Glutamatergic neuron (in vitro differentiated cells): ENCODE measurements at regions not wholly inside any gene's neighbourhood (a gene's known extent, or its start where the extent isn't known, plus 50 kb on each side); places are given as distances from the start of the nearest gene placed in this dataset.
"Not testable (repeated sequence)": the region's sequence is repeated elsewhere in the genome, so short reads cannot be mapped to it uniquely, and the experiment has no call there.

Source experiments
- DNase-seq: peaks from one replicate; pipeline ENCODE4 v3.0.0; 2022
- H3K27ac Mint-ChIP-seq: one replicate; pipeline ENCODE4 v1.8.0; 2020; ENCODE audit warnings: mild to moderate bottlenecking, mixed read lengths, inconsistent platforms; ENCODE audit not compliant: unreplicated experiment
- H3K27me3 Mint-ChIP-seq: one replicate; pipeline ENCODE4 v1.8.0; 2020; ENCODE audit warnings: mild to moderate bottlenecking, moderate library complexity, mixed read lengths, inconsistent platforms; ENCODE audit not compliant: unreplicated experiment
- H3K36me3 Mint-ChIP-seq: one replicate; pipeline ENCODE4 v1.8.0; 2020; ENCODE audit warnings: mild to moderate bottlenecking, mixed read lengths, inconsistent platforms; ENCODE audit not compliant: unreplicated experiment
- H3K4me1 Mint-ChIP-seq: one replicate; pipeline ENCODE4 v1.8.0; 2020; ENCODE audit warnings: mild to moderate bottlenecking, low read depth, mixed read lengths, inconsistent platforms; ENCODE audit not compliant: unreplicated experiment
- H3K4me3 Mint-ChIP-seq: one replicate; pipeline ENCODE4 v1.8.0; 2020; ENCODE audit warnings: mild to moderate bottlenecking, mixed read lengths, inconsistent platforms; ENCODE audit not compliant: unreplicated experiment
- H3K9me3 Mint-ChIP-seq: one replicate; pipeline ENCODE4 v1.8.0; 2020; ENCODE audit warnings: mild to moderate bottlenecking, moderate library complexity, mixed read lengths, inconsistent platforms; ENCODE audit not compliant: unreplicated experiment
- TF ChIP-seq, protein P1 (sequence below): fragments of 200-600 bp; sonication (generic); IDR thresholded peaks from one replicate; pipeline ENCODE4 v1.5.0; 2021; ENCODE audit not compliant: partially characterized antibody, unreplicated experiment

DNA sequence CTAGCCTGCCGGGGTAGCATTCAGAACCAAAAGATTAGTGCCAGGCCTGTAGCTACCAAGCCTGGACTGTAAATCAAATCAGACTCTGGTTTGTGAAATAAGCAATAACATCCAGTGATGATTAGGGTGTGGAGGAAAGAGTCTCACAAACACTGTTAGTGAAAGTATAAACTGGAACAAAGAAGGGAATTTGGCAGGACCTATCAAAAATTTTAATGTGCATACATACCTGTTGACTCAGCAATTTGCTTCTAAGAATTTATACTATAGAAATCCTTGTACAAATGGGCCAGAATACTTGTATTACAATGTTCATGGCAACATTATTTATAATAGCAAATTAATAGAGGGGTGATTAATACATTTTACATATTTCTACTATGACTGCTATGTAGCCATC, 109.8 kb upstream of the WARS2 start:
- no peak overlapping the region for H3K4me3 Mint-ChIP-seq
- H3K4me1 Mint-ChIP-seq, result no peaks in the 10 kb centered on the region
- no peaks in the 10 kb centered on the region for H3K36me3 Mint-ChIP-seq
- H3K27ac Mint-ChIP-seq, result no peak overlapping the region
- H3K9me3 Mint-ChIP-seq, result no peaks in the 10 kb centered on the region
- H3K27me3 Mint-ChIP-seq, result no peaks in the 10 kb centered on the region
- TF ChIP-seq, protein P1, sequence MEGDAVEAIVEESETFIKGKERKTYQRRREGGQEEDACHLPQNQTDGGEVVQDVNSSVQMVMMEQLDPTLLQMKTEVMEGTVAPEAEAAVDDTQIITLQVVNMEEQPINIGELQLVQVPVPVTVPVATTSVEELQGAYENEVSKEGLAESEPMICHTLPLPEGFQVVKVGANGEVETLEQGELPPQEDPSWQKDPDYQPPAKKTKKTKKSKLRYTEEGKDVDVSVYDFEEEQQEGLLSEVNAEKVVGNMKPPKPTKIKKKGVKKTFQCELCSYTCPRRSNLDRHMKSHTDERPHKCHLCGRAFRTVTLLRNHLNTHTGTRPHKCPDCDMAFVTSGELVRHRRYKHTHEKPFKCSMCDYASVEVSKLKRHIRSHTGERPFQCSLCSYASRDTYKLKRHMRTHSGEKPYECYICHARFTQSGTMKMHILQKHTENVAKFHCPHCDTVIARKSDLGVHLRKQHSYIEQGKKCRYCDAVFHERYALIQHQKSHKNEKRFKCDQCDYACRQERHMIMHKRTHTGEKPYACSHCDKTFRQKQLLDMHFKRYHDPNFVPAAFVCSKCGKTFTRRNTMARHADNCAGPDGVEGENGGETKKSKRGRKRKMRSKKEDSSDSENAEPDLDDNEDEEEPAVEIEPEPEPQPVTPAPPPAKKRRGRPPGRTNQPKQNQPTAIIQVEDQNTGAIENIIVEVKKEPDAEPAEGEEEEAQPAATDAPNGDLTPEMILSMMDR, result no peak
- DNase-seq, result no peak

DNA sequence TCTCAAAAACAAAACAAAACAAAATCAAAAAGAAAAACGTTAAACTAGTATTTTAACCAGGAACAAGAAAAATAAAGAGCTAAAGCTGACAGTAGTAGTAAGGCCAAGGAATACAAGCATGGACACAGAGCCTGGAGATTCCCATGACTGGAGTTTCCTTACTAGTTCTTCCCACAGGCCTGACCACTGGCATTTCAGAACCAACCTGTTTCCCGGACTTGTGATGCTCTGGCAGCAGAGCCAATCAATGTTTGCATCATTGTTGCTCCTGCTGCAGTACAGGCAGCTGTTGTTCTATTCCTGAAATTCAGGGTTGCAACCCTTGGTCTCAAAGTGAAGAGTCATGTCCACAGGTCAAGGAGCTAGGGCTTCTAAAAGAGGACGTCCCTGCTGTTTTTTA, 111.3 kb upstream of the WARS2 start:
- H3K9me3 Mint-ChIP-seq, result no peaks in the 10 kb centered on the region
- no peaks in the 10 kb centered on the region for H3K27me3 Mint-ChIP-seq
- no peak overlapping the region for H3K4me3 Mint-ChIP-seq

DNA sequence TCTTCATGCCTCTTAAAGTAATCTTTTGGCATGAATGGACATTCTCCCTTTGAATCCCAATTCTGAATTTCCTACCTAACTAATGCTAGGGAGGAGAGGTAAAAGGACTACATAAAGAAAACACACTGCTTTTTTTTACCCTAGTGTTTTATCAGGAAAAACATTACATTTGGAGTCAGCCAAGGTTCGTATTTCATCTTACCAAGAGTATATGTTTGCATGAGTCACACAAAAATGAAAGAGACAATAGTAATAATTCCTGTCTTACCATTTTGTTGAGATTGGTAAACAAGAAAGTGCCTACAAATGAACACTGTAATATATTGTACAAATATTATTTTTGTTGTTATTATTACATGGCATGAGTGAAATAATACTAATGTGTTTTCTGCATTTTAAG, 112.9 kb upstream of the WARS2 start:
- peaks cover 3% of the 10 kb centered on the region for H3K27me3 Mint-ChIP-seq

More for the DNA sequence above, 111.3 kb upstream of the WARS2 start:
- Mint-ChIP-seq H3K36me3 (no peaks in the 10 kb centered on the region), H3K4me1 (no peaks in the 10 kb centered on the region), H3K27ac (no peak overlapping the region)
- TF ChIP-seq, protein P1, result no peak
- DNase-seq, result no peak

DNA sequence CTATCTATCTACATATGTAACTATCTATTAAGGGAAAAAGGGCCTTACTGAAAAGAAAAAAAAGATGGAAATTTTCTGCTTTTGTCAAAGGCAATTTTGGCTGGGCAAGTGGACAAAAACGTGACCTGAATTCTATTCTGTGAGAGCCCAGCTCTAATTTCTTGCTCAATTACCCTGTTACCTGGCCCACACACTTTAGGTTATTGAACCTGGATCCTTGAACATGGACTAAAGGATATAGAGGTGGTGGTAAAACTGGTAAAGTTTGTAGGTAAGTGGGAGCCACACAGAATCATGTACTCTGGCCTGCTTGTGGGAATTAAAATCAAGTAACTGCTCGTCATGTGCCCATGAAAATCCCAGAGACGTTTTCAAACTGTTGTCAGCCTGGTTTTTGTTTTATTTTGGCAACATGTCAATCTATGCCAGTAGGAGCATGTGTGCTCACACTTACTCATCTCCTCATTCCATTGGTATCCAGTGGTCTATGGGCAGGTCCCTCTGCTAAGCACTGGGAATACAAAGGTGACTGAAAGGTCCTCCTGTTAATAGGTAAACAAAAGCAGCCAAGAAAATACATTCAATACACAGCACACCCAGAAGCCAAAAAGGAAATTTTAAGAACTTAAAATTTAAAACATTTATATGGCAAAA, 113.7 kb upstream of the WARS2 start:
- H3K4me3 Mint-ChIP-seq, result no peak overlapping the region
- DNase-seq, result no peak
- no peaks in the 10 kb centered on the region for H3K36me3 Mint-ChIP-seq
- H3K9me3 Mint-ChIP-seq, result no peaks in the 10 kb centered on the region
- no peaks in the 10 kb centered on the region for H3K4me1 Mint-ChIP-seq
- no peak overlapping the region for H3K27ac Mint-ChIP-seq
- TF ChIP-seq, protein P1, result no peak
- peaks cover 3% of the 10 kb centered on the region for H3K27me3 Mint-ChIP-seq

More for the DNA sequence above, 112.9 kb upstream of the WARS2 start:
- H3K9me3 Mint-ChIP-seq, result no peaks in the 10 kb centered on the region
- TF ChIP-seq, protein P1, result no peak
- DNase-seq, result no peak
- no peaks in the 10 kb centered on the region for H3K4me1 Mint-ChIP-seq
- H3K27ac Mint-ChIP-seq, result no peak overlapping the region
- H3K4me3 Mint-ChIP-seq, result no peak overlapping the region
- H3K36me3 Mint-ChIP-seq, result no peaks in the 10 kb centered on the region

DNA sequence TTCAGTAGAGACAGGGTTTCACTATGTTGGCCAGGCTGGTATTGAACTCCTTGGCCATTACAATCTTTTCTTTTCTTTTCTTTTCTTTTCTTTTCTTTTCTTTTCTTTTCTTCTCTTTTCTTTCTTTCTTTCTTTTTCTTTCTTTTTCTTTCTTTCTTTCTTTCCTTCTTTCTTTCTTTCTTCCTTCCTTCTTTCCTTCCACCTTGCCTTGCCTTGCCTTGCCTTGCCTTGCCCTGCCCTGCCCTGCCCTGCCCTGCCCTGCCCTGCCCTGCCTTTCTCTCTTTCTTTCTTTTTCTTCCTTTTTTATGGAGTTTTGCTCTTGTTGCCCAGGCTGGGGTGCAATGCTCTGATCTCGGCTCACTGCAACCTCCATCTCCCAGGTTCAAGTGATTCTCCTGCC, 112.5 kb upstream of the HAO2 start:
- not testable (repeated sequence) for H3K27me3 Mint-ChIP-seq, H3K9me3 Mint-ChIP-seq, H3K4me1 Mint-ChIP-seq, H3K4me3 Mint-ChIP-seq, H3K27ac Mint-ChIP-seq, H3K36me3 Mint-ChIP-seq, DNase-seq

DNA sequence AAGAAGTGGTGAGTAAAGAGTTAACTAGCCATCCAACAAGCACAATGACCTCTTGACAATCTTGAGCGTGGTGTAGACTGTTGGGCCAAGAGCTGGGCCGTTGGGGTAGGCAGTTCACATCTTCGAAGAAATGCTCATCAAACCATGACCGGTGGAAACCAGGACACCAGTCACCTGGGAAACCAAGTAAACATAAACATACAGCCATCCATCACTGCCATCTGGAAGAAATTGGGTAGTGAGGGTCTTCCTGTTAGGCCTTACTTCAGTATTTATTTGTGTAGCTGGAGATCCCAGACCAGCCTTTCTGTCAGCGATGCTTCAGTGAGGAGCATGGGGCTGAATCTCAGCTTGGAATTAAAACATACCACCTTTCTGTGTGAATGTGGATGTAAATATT, 108.1 kb upstream of the HAO2 start:
- Mint-ChIP-seq H3K4me3 (no peak overlapping the region), H3K4me1 (no peaks in the 10 kb centered on the region), H3K27ac (no peak overlapping the region), H3K36me3 (no peaks in the 10 kb centered on the region), H3K27me3 (peaks cover 5% of the 10 kb centered on the region), H3K9me3 (no peaks in the 10 kb centered on the region)
- TF ChIP-seq, protein P1, result no peak
- DNase-seq, result no peak
